ENCODE measurements at regions not wholly inside any gene's neighbourhood (a gene's known extent, or its start where the extent isn't known, plus 50 kb on each side); places are given as distances from the start of the nearest gene placed in this dataset.
A peak's percentile ranks its signal among the peaks of the same experiment; 100 is the strongest.
"Not testable (repeated sequence)": the region's sequence is repeated elsewhere in the genome, so short reads cannot be mapped to it uniquely, and the experiment has no call there.

DNA sequence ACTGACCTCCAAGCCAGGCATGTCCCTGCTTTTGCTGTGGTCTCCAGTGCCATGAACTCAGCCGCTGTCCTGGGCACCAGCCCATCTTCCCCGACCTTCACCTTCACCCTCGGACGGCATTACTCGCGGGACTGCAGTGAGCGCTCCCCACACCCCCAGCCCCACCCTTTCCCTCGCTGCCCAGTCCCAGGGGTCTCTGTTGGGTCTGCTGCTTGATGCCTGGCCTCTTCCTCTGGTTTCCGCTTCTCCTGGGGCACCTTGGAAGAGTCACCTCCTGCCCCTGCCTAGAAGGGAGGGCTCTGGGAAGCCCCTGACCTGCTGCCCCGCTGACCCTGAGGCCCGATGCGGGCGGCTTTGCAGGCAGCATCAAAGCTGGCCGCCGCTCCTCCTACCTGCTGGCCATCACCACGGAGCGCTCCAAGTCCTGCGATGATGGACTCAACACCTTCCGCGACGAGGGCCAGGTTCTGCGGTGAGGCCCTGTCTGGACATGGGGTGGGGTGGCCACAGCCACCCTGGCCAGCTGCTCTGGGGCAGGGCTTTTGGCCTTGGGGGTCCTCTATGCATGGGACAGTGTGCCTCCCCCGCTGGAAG, 102.3 kb downstream of the ZNF267 start:
- not testable (repeated sequence) for DNase-seq

DNA sequence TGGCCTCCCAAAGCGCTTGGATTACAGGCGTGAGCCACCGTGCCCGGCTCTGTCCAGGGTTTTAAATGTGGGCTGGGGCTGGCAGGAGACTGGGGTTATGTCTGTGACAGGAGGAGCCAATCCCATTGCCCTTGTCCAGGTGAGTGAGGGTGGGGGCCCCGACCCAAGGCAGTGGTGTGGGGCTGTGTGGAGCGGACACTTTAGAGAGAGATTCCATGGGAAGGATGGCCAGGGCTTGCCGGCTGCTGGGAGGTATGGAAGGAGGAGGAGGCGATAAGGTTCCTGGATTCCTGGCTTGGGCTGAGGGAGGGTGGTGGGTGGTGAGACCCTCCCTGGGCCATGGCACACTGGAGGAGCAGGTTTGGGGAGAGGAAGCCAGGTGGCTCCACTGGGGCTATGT, 104.9 kb downstream of the ZNF267 start:
- not testable (repeated sequence) for DNase-seq

DNA sequence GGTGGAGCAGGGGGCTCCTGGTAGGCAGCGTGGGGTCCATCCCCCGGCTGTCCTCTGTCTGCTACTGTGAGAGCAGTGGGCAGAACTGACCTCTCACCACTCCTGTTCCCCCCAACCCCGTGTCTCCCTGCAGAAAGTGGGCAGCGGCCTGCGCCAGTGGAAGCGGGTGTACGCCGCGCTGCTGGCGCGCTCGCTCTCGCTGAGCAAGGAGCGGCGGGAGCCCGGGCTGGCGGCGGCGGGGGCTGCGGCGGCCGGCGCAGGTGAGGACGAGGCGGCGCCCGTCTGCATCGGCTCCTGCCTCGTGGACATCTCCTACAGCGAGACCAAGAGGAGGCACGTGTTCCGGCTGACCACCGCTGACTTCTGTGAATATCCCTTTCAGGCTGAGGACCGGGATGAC, 108.1 kb downstream of the ZNF267 start:
- not testable (repeated sequence) for DNase-seq

DNA sequence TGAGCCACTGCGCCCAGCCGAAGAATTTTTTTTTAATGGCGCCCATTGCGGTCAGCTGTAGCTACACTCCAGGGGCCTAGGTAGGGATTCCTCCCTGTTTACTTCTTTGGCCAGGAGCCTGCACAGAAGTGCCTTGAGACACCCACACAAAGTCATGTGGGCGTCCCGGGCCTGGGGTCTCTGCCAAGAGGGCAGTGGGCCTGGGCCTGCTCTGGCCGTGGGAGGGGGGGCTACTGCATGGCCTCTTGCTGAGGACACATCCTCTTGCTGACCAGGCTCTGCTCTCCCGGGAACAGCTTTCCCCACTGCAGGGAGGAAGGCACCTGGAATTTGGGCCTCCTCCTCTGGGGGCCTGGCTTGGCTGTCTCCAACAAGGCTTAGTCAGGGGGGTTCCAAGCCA, 109.4 kb downstream of the ZNF267 start:
- DNase-seq = not testable (repeated sequence)

DNA sequence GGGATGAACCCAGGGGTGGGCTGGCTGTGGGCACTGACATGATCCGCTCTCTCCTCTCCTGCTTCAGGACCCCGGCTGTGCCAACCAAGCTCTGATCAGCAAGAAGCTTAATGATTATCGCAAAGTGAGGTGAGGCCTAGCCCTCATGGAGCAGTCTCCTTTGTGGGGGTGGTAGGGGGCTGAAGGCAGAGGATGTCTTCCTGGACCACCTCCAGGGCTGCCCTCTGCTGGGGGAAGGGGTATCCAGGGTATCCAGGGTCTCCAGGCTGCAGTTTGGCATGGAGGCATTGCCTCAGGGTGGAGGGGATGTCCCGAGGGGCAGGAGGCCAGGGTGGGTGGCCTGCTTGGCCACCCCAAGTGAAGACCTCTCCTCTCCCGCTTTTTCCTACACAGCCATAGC, 110.1 kb downstream of the ZNF267 start:
- not testable (repeated sequence) for DNase-seq

DNA sequence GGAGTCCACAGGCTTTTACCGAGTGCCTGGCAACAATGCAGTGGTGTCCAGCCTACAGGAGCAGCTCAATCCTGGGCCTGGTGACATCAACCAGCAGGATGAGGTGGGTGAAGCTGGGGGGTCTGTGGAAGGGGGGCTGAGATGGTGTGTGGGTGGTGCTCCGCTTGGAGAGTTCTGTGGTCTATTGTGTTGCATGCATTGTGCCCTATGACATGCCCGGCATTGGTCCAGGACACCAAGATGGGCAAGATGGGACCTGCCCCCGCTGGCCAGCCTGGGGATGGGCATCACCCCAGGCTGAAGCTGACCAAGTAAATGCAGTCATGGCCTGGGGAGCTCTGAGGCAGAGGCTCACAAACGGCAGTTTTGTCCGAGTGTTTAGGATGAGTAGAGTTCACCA, 113.3 kb downstream of the ZNF267 start:
- DNase-seq = not testable (repeated sequence)

DNA sequence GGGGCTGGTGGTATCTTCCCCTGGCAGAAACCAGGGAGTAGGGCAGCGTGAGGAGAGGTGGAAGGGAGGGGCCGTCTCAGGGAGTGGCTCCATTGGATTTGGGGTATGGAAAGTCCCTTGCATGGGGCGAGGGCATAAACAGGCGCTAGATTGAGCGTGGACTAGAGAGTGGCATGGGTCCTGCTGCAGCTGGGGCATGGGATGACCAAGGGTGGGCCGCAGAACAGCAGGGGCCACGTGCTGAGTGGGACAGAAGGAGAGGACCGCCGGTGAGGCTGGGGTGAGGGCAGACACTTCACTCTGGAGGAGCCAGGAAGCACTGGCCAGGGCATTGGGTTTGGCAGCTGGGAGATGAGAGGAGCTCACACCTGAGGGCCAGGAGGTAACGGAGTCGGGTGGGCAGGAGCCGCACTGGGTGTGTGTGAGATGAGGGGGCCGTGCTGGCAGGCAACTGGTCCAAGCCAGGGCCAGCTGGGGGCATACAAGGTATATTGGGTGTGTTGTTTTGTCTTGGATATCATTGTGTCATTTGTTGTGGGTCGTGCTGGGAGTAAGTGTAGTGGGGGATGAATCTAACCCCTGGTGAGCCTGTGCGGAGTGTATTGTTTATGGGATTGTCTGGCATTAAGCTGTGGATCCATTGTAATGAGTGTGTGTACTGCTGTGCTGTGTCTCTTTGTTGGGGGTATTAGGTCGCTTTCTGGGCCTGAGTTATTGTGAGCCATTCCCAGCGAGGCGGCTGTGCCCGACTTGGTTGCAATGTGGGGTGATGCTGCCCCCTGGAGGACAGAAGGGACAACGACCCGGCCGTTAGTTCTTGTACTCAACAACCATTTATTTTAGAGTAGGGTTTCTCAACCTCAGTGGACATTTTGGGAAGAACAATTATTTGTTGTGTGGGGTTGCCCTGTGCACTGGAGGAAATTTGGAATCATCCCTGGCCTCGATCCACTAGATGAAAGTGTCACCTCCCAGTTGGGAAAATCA, 115.3 kb downstream of the ZNF267 start:
- not testable (repeated sequence) for DNase-seq

DNA sequence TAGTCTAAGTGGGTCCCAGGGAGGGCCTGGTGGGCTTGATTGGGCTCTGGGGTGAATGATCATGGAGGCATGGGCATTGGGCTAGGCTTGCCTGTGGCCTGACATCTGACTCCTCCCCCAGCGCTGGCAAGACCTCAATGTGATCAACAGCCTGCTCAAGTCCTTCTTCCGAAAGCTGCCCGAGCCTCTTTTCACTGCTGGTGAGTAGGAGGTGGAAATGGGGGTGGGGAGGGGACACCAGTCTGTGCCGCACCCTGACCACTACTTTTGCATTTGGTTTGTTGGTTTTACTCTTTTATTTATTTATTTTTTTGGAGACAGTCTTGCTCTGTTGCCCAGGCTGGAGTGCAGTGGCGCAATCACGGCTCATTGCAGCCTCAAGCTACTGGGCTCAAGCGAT, 116.7 kb downstream of the ZNF267 start:
- not testable (repeated sequence) for DNase-seq

DNA sequence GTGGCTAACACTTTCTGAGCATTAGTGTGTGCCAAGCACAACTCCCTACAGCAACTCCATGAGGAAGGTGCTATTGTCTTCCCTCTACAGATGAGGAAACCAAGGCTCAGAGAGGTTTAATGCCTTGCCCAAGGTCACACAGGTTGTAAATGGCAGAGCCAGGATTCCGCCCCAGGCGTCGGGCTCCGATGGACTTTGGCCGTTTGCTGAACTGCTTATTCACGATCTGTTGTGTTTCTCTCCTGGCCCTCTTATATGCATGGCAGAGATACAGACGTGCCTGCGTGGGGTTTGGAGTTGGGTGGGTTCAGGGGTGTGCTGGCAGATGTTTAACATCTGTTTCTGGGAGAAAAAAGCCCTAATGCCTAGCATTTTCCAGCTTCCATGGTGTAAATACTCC, 117.4 kb downstream of the ZNF267 start:
- not testable (repeated sequence) for DNase-seq

DNA sequence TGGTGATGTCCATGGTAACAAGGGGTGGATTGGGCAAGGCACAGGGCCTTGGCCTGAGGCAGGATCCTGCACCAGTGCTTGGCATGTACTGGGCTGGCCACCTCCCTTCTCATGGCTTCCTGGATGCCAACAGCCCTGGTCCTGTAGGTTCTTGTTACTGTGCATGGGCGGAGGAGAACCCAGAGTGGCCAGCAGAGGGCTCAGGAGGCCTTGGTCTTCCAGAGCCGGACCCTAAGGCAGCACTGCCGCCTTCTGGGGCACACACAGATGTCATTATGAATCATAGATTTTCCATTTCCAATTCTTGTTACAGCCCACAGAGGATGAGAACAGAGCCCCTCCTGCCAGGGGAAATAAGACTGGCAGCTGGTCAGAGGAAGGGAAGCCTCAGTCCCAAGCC, 122.7 kb downstream of the ZNF267 start:
- DNase-seq = not testable (repeated sequence)

DNA sequence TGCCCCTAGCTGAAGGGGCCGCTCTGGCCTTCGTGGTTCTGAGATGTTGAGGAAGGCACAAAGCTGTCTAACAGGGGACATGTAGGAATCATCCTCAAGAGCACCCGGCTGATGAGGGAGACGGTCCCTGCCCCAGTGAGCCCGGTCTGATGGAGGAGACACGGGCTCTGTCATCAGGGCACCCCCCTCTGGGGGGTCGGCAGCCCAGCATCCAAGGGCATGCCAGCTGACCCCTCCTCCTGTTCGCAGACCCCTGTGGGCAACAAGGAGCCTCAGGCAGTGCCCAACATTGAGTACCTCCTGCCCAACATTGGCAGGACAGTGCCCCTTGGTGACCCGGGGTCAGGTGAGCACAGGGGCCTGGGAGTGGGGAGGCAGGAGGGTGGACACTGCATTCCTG, 128.9 kb downstream of the ZNF267 start:
- not testable (repeated sequence) for DNase-seq

DNA sequence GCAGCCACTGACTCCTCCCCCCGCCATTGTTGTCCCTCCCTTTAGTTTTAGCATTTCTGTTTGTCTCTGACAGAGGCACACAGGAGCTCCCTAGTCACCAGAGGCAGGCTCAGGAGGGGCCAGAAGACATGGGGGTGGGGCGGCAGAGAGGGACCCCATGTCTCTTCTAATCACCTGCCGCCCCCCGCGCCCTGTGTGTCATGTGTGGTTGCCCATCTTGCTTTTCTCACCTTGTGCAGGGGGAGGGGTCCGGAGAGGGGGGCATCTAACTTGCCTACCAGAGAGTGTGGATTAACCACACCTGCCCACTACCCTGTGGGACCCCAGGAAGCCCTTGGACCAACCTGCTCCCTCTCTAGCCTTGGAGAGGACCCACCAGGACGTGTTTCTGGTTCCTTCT, 130.2 kb downstream of the ZNF267 start:
- DNase-seq = not testable (repeated sequence)

DNA sequence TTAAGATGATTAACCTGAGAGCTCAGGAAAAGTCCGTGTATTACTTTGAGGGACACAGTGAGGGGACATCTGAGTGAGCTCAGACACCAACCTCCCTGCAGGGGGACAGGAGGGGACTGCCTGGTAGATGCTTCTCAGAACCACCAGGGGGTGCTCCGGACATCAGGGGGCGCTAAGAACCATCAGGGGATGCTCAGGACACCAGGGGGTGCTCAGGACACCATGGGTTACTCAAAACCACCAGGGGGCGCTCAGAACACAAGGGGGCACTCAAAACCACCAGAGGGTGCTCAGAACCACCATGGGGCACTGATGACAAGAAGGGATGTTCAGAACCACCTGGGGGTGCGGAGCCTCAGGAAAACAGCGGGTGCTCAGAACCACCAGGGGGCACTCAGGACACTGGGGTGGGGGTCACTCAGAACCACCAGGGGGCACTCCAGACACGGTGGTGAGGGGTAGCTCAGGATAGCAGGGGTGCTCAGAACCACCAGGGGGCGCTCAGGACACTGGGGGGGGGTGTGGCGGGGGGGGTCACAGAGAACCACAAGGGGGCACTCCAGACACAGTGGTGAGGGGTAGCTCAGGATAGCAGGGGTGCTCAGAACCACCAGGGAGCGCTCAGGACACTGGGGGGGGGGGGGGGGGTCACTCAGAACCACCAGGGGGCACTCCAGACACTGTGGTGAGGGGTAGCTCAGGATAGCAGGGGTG, 165.3 kb downstream of the ZNF267 start:
- not testable (repeated sequence) for DNase-seq

DNA sequence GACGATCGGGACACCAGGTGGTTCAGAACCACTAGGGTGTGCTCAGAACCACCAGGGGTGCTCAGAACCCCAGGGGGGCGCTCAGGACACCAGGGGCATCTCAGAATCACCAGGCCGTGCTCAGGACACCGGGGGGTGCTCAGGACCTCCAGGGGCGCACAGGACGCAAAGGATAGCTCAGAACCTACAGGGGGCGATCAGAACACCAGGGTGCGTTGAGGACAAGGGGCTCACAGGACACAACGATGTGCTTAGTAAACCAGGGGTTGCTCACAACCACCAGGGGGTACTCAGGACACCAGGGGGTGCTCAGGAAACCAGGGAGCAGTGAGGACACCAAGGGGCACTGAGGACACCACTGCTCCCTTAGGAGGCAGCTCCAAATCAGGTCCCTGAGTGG, 166.3 kb downstream of the ZNF267 start:
- not testable (repeated sequence) for DNase-seq

DNA sequence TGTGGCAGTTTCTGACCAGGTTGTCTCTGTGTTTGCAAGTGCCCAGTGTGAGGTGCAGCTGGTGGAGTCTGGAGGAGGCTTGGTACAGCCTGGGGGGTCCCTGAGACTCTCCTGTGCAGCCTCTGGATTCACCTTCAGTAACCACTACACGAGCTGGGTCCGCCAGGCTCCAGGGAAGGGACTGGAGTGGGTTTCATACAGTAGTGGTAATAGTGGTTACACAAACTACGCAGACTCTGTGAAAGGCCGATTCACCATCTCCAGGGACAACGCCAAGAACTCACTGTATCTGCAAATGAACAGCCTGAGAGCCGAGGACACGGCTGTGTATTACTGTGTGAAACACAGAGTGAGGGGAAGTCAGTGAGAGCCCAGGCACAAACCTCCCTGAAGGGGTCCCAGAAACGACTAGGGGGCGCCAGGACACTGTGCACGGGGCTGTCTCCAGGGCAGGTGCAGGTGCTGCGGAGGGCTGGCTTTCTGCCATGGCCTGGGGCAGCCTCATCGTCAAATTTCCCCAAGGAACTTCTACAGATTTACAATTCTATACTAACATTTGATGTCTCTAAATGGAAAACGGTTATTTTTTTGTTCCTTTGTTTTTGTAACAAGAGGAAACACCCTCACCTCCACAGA, 187.0 kb upstream of the TP53TG3D start:
- DNase-seq = not testable (repeated sequence)

DNA sequence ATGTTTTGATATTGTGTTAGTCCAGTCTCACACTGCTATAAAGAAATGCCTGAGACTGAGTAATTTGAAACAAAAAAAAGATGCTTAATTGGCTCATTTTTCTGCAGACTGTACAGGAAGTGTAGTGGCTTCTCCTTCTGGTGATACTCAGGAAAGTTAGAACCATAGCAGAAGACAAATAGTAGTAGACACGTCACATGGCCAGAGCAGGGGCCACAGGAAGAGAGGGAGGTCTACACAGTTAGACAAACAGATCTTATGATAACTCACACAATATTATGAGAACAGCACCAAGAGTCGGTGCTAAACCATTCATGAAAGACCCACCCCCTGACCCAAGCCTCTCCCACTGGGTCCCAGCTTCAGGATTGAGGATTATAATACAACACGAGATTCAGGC, 181.5 kb upstream of the TP53TG3D start:
- not testable (repeated sequence) for DNase-seq

DNA sequence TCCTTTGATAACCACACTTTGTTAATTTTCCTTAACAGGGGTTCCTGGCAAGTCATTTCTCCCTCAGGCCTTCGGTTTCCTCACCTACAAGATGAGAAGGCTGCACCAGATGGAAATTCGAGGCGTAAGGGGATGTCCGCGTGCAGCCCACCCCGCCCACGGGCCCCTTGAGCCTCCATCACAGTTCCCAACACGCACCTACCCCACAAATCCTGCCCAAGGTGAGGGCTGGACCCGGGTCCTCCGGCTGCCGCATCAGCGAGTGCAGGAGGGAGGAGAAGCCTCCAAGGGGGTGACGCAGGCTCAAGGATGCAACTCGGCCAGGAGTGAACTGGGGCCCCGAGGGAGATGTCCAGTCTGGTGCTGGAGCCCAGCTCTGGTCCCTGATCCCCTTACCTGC, 169.2 kb upstream of the TP53TG3D start:
- DNase-seq = not testable (repeated sequence)

DNA sequence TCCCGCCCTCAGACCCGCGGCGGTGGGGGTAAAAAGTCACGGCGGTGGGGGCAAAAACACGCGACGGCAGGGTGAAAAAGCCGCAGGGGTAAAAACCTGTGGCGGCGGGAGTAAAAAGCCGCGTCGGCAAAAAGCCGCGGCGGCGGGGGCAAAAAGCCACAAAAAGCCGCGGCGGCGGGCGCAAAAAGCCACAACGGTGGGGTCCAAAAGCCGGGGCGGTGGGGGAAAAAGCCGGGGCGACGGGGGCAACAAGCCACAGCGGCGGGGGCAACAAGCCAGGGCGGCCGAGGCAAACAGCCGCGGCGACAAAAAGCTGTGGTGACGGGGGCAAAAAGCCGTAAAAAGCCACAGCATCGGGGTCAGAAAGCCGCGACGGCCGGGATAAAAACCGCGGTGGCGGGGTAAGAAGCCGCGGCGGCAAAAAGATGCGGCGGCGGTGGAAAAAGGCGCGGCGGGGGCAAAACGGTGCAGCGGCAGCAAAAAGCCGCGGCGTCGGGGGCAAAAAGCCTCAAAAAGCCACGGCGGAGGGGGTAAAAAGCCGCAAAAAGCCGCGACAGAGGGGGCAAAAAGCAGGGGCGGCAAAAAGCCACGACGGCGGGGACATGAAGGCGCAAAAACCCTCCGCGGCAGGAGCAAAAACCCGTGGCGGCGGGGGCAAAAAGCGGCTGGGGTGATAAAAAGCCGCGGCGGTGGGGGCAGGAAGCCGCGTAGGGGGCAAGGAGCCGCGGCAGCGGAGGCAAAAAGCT, 168.3 kb upstream of the TP53TG3D start:
- DNase-seq = not testable (repeated sequence)

DNA sequence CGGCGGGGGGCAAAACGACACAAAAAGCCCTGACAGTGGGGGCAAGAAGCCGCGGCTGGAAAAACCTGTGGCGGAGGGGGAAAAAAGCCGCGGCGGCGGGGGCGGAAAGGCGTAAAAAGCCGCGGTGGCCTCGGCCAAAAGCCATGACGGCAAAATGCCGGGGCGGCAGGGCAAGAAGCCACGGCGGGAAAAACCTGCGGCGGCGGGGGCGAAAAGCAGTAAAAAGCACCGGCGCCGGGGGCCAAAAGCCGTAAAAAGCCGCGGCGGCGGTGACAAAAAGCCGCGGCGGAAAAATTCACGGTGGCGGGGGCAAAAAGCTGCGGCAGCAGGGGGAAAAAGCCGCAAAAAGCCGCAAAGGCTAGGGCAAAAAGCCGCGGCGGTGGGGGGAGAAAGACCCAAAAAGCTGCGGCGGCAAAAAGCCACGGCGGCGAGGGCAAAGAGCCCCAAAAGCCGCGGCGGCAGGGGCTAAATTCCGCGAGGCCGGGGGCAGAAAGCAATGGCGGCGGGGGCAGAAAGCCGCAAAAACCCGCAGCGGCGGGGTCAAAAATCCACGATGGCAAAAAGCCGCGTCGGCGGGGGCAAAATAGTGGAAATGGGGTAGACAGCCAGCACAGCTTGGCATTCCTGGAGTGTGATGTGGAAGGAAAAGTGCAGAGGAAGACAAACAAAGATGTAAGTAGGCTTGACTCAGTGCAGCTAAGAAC, 167.5 kb upstream of the TP53TG3D start:
- DNase-seq = peak; percentile 0

DNA sequence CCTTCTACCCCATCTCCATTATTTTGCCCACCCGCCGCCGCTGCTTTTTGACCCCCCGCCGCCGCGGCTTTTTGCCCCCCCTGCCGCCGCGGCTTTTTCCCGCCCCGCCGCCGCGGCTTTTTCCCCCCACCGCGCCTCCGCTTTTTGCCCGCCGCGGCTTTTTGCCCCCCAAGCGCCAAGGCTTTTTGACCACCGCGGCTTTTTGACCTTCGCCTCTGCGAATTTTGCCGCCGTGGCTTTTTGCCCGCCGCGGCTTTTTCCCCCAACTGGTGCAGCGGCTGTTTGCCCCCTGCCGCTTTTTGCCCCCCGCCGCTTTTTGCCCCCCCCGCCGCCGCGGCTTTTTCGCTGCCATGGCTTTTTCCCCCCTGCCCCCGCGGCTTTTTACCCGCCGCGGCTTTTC, 137.5 kb upstream of the TP53TG3D start:
- not testable (repeated sequence) for DNase-seq

DNA sequence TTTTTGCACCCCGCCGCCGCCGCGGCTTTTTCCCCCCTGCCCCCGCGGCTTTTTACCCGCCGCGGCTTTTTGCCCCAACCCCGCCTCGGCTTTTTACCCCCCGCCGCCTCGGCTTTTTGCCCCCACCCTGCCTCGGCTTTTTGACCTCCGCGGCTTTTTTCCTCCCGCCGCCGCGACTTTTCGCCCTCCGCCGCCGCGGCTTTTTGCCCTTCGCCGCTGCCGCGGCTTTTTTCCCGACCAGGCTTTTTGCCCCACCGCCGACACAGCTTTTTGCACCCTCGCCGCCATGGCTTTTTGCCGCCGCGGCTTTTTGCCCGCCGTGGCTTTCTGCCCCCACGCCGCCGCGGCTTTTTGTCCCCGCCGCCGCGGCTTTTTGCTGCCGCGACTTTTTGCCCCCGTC, 137.0 kb upstream of the TP53TG3D start:
- DNase-seq = no peak
